Trophoblast cell (in vitro differentiated cells and primary cell): ENCODE measurements at regions not wholly inside any gene's neighbourhood (a gene's known extent, or its start where the extent isn't known, plus 50 kb on each side); places are given as distances from the start of the nearest gene placed in this dataset.

Experiments
- DNase-seq, 2 donors: peaks; one replicate each; pipeline ENCODE4 v3.0.0-alpha.2; 2016
- H2AFZ ChIP-seq: 2 replicates; pipeline ENCODE4 v1.6.1; 2013; ENCODE audit warnings: low read length, moderate library complexity, mild to moderate bottlenecking; ENCODE audit not compliant: insufficient read depth, poor library complexity
- H2AK5ac ChIP-seq: 2 replicates; pipeline ENCODE4 v1.6.1; 2013; ENCODE audit warnings: mild to moderate bottlenecking, low read length
- H2BK120ac ChIP-seq: 2 replicates; pipeline ENCODE4 v1.6.1; 2013; ENCODE audit warnings: low read length, mild to moderate bottlenecking, moderate library complexity; ENCODE audit not compliant: insufficient read depth, poor library complexity
- H2BK12ac ChIP-seq: 2 replicates; pipeline ENCODE4 v1.6.1; 2013; ENCODE audit warnings: mild to moderate bottlenecking, low read length, moderate library complexity
- H2BK5ac ChIP-seq: 2 replicates; pipeline ENCODE4 v1.6.1; 2013; ENCODE audit warnings: low read length, low read depth, moderate library complexity, mild to moderate bottlenecking; ENCODE audit not compliant: poor library complexity
- H3K14ac ChIP-seq: 2 replicates; pipeline ENCODE4 v1.6.1; 2013; ENCODE audit warnings: mild to moderate bottlenecking, low read length
- H3K18ac ChIP-seq: 2 replicates; pipeline ENCODE4 v1.6.1; 2013; ENCODE audit warnings: mild to moderate bottlenecking, low read length
- H3K23ac ChIP-seq: 2 replicates; pipeline ENCODE4 v1.6.1; 2013; ENCODE audit warnings: low read length
- H3K27ac ChIP-seq: 2 replicates; pipeline ENCODE4 v1.5.1; 2013; ENCODE audit warnings: low read depth, mild to moderate bottlenecking, inconsistent platforms, low read length, moderate library complexity
- H3K27me3 ChIP-seq: 2 replicates; pipeline ENCODE4 v1.6.1; 2013; ENCODE audit warnings: inconsistent platforms, mild to moderate bottlenecking, low read length, moderate library complexity; ENCODE audit not compliant: insufficient read depth
- H3K36me3 ChIP-seq, 2 experiments: 1 replicate in 1 of 2; 2 replicates in 1 of 2; pipeline ENCODE4 v1.6.1; 2013; ENCODE audit warnings: low read length in 2 of 2, mild to moderate bottlenecking in 2 of 2, moderate library complexity in 1 of 2; ENCODE audit not compliant: insufficient read depth in 2 of 2, control insufficient read depth in 1 of 2
- H3K4ac ChIP-seq: 2 replicates; pipeline ENCODE4 v1.6.1; 2013; ENCODE audit warnings: low read depth, mild to moderate bottlenecking, low read length, moderate library complexity
- H3K4me1 ChIP-seq, 2 experiments: 1 replicate in 1 of 2; 2 replicates in 1 of 2; pipeline ENCODE4 v1.6.1; 2013; ENCODE audit warnings: low read length in 2 of 2, mild to moderate bottlenecking in 2 of 2, moderate library complexity in 1 of 2; ENCODE audit not compliant: insufficient read depth in 2 of 2, control insufficient read depth in 1 of 2
- H3K4me2 ChIP-seq: 2 replicates; pipeline ENCODE4 v1.6.1; 2013; ENCODE audit warnings: inconsistent platforms, mild to moderate bottlenecking, low read length, moderate library complexity
- H3K4me3 ChIP-seq: 2 replicates; pipeline ENCODE4 v1.5.1; 2013; ENCODE audit warnings: mild to moderate bottlenecking, low read depth, low read length, inconsistent platforms
- H3K79me1 ChIP-seq: one replicate; pipeline ENCODE4 v1.6.1; 2013; ENCODE audit warnings: low read length
- H3K79me2 ChIP-seq: 2 replicates; pipeline ENCODE4 v1.6.1; 2013; ENCODE audit warnings: low read length, mild to moderate bottlenecking; ENCODE audit not compliant: control insufficient read depth, insufficient read depth, poor library complexity
- H3K9ac ChIP-seq: 2 replicates; pipeline ENCODE4 v1.6.1; 2013; ENCODE audit warnings: mild to moderate bottlenecking, low read length
- H3K9me3 ChIP-seq: 2 replicates; pipeline ENCODE4 v1.6.1; 2013; ENCODE audit warnings: low read depth, mild to moderate bottlenecking, control low read depth, inconsistent platforms, low read length; ENCODE audit not compliant: insufficient read depth
- H4K12ac ChIP-seq: 2 replicates; pipeline ENCODE4 v1.6.1; 2013; ENCODE audit warnings: low read depth, mild to moderate bottlenecking, low read length, moderate library complexity
- H4K8ac ChIP-seq: 2 replicates; pipeline ENCODE4 v1.6.1; 2013; ENCODE audit warnings: low read depth, mild to moderate bottlenecking, low read length, moderate library complexity
- H4K91ac ChIP-seq: one replicate; pipeline ENCODE4 v1.6.1; 2013; ENCODE audit warnings: low read depth, mild to moderate bottlenecking, low read length, moderate library complexity
- WGBS: extraction: QIAGEN DNeasy Blood & Tissue Kit; methylation state at CpG from one replicate; pipeline ENCODE4 v1.1.7; 2013; ENCODE audit warnings: missing lambda C conversion rate; ENCODE audit not compliant: insufficient read length, insufficient coverage; ENCODE audit errors: extremely low coverage; 5-methylcytosine and 5-hydroxymethylcytosine counted together

- Histone ChIP-seq H2AK5ac (no peak overlapping the region), H3K27me3 (no peaks in the 10 kb centered on the region), H3K4me3 (no peak overlapping the region), H3K79me1 (no peaks in the 10 kb centered on the region), H2BK5ac (no peak overlapping the region), H4K8ac (no peak overlapping the region), H2BK120ac (no peak overlapping the region), H3K14ac (no peak overlapping the region), H3K9me3 (no peaks in the 10 kb centered on the region), H3K18ac (no peak overlapping the region), H3K36me3 (no peaks in the 10 kb centered on the region), H3K4me2 (no peak overlapping the region), H3K79me2 (no peaks in the 10 kb centered on the region), H3K4ac (no peak overlapping the region), H2BK12ac (no peak overlapping the region), H3K27ac (no peak overlapping the region), H3K23ac (no peak overlapping the region), H3K9ac (no peak overlapping the region), H3K4me1 (no peaks in the 10 kb centered on the region), H4K91ac (no peak overlapping the region), H2AFZ (no peak overlapping the region), H4K12ac (no peak overlapping the region)
- DNase-seq = no peak
- no CpG with 5 or more reads among the region's 5 CpGs for WGBS
Observed at GRCh38 chr18:56470406-56471351, 167.7 kb downstream of the TXNL1 start.

- H3K79me2 ChIP-seq = no peaks in the 10 kb centered on the region
- no peak overlapping the region for H3K14ac ChIP-seq
- no peak overlapping the region for H3K9ac ChIP-seq
- WGBS = no CpG with 5 or more reads among the region's 4 CpGs
- no peaks in the 10 kb centered on the region for H3K27me3 ChIP-seq
- no peak overlapping the region for H2AFZ ChIP-seq
- no peak overlapping the region for H4K8ac ChIP-seq
- H4K91ac ChIP-seq = no peak overlapping the region
- H3K36me3 ChIP-seq = no peaks in the 10 kb centered on the region
- no peaks in the 10 kb centered on the region for H3K9me3 ChIP-seq
- H3K4ac ChIP-seq = no peak overlapping the region
- no peak overlapping the region for H4K12ac ChIP-seq
- no peak overlapping the region for H3K18ac ChIP-seq
- H2BK12ac ChIP-seq = no peak overlapping the region
- H3K4me3 ChIP-seq = no peak overlapping the region
- no peak overlapping the region for H3K27ac ChIP-seq
- no peak overlapping the region for H2BK5ac ChIP-seq
- no peak for DNase-seq
- H2AK5ac ChIP-seq = no peak overlapping the region
- H2BK120ac ChIP-seq = no peak overlapping the region
- H3K23ac ChIP-seq = no peak overlapping the region
- H3K79me1 ChIP-seq = no peaks in the 10 kb centered on the region
- H3K4me2 ChIP-seq = no peak overlapping the region
- H3K4me1 ChIP-seq = no peaks in the 10 kb centered on the region
Observed at GRCh38 chr18:56469582-56469981, 168.8 kb downstream of the TXNL1 start.

GRCh38 chr18:56468396-56468795 is 170.0 kb downstream of the TXNL1 start:
- no peaks in the 10 kb centered on the region for H3K27me3 ChIP-seq
- H3K14ac ChIP-seq = no peak overlapping the region
- H3K4me2 ChIP-seq = no peak overlapping the region
- H3K27ac ChIP-seq = no peak overlapping the region
- H3K79me1 ChIP-seq = no peaks in the 10 kb centered on the region
- no peaks in the 10 kb centered on the region for H3K36me3 ChIP-seq
- WGBS = no CpG with 5 or more reads among the region's 1 CpG
- no peak for DNase-seq
- no peak overlapping the region for H2AK5ac ChIP-seq
- H3K4me1 ChIP-seq = no peaks in the 10 kb centered on the region
- no peak overlapping the region for H4K12ac ChIP-seq
- H3K79me2 ChIP-seq = no peaks in the 10 kb centered on the region
- no peaks in the 10 kb centered on the region for H3K9me3 ChIP-seq
- no peak overlapping the region for H2BK12ac ChIP-seq
- no peak overlapping the region for H2AFZ ChIP-seq
- no peak overlapping the region for H3K23ac ChIP-seq
- no peak overlapping the region for H4K8ac ChIP-seq
- no peak overlapping the region for H3K4me3 ChIP-seq
- H3K9ac ChIP-seq = no peak overlapping the region
- no peak overlapping the region for H3K18ac ChIP-seq
- no peak overlapping the region for H2BK120ac ChIP-seq
- no peak overlapping the region for H3K4ac ChIP-seq
- no peak overlapping the region for H2BK5ac ChIP-seq
- no peak overlapping the region for H4K91ac ChIP-seq

- Histone ChIP-seq H3K4me1 (no peaks in the 10 kb centered on the region), H3K27me3 (no peaks in the 10 kb centered on the region), H2BK5ac (no peak overlapping the region), H3K79me2 (no peaks in the 10 kb centered on the region), H2AFZ (no peak overlapping the region), H3K27ac (no peak overlapping the region), H4K91ac (no peak overlapping the region), H3K9ac (no peak overlapping the region), H3K4me3 (no peak overlapping the region), H3K4me2 (no peak overlapping the region), H3K9me3 (no peaks in the 10 kb centered on the region), H3K18ac (no peak overlapping the region), H3K36me3 (no peaks in the 10 kb centered on the region), H3K4ac (no peak overlapping the region), H2BK120ac (no peak overlapping the region), H4K8ac (no peak overlapping the region), H2BK12ac (no peak overlapping the region), H3K14ac (no peak overlapping the region), H3K79me1 (no peaks in the 10 kb centered on the region), H4K12ac (no peak overlapping the region), H3K23ac (no peak overlapping the region), H2AK5ac (no peak overlapping the region)
- no peak for DNase-seq
- no CpG with 5 or more reads among the region's 1 CpG for WGBS
Observed at GRCh38 chr18:56462276-56462675, 176.1 kb downstream of the TXNL1 start.
